GM12878 (cell line): ENCODE measurements at regions not wholly inside any gene's neighbourhood (a gene's known extent, or its start where the extent isn't known, plus 50 kb on each side); places are given as distances from the start of the nearest gene placed in this dataset.
"Not testable (repeated sequence)": the region's sequence is repeated elsewhere in the genome, so short reads cannot be mapped to it uniquely, and the experiment has no call there.

Experiments
- ATAC-seq: fragments of 200-7000 bp; cut with Tn5 transposase; 3 replicates; pipeline ENCODE4 v1.9.1; 2020; ENCODE audit warnings: mild to moderate bottlenecking, moderate library complexity
- BruUV-seq: library from RNA; stranded (reverse); fragments of 400-500 nt; replicated peaks from 2 replicates; lab custom pipeline; 2021; lab: Mats Ljungman, UMichigan
- CTCF ChIA-PET: fragments of 300-600 bp; sonication (Branson Sonifier 250); formaldehyde crosslinking; extraction: SDS; loops from one replicate; lab custom pipeline; 2021; ENCODE audit warnings: inconsistent platforms; lab: Yijun Ruan, JAX
- POLR2A ChIA-PET: fragments of 350-600 bp; formaldehyde crosslinking; extraction: SDS; loops from one replicate; lab custom pipeline; 2021; ENCODE audit warnings: inconsistent platforms; lab: Charles Lee
- RAD21 ChIA-PET: fragments of 300-600 bp; sonication (Branson Sonifier 250); formaldehyde crosslinking; loops from one replicate; lab custom pipeline; 2023; ENCODE audit warnings: antibody characterized with exemption; ENCODE audit not compliant: unreplicated experiment; lab: Charles Lee
- SMC1A ChIA-PET: fragments of 300-600 bp; sonication (Branson Sonifier 250); formaldehyde crosslinking; loops from one replicate; lab custom pipeline; 2023; ENCODE audit not compliant: unreplicated experiment, uncharacterized antibody; lab: Charles Lee
- DNase-seq: peaks from one replicate; pipeline ENCODE4 v3.0.0-alpha.2; 2011; ENCODE audit warnings: low read depth, low spot score
- FAIRE-seq: peaks from 3 replicates; lab custom pipeline; 2011; peaks lifted over from hg19 to GRCh38; lab: Jason Lieb, UNC
- H2AFZ ChIP-seq: 2 replicates; pipeline ENCODE4 v1.6.0; 2011; ENCODE audit warnings: low read depth, low read length, control low read depth; ENCODE audit not compliant: control insufficient read depth
- H3K27ac ChIP-seq: 2 replicates; pipeline ENCODE4 v1.5.1; 2011; ENCODE audit warnings: control low read depth; ENCODE audit not compliant: control insufficient read depth, insufficient read depth
- H3K27me3 ChIP-seq, 2 experiments: replicated peaks in 1 of 2; 2 replicates each; pipeline versions ENCODE4 v1.6.0 to v1.6.1; 2011; ENCODE audit warnings: low read length in 1 of 2; ENCODE audit not compliant: control insufficient read depth in 2 of 2, insufficient read depth in 2 of 2
- H3K36me3 ChIP-seq, 2 experiments: 2 replicates each; pipeline ENCODE4 v1.5.1; 2011; ENCODE audit warnings: low read length in 1 of 2; ENCODE audit not compliant: control insufficient read depth in 2 of 2, insufficient read depth in 2 of 2
- H3K4me1 ChIP-seq: 2 replicates; pipeline ENCODE4 v1.6.1; 2011; ENCODE audit warnings: mild to moderate bottlenecking, low read length, moderate library complexity, mixed read lengths; ENCODE audit not compliant: control insufficient read depth, insufficient read depth
- H3K4me2 ChIP-seq: 2 replicates; pipeline ENCODE4 v1.6.0; 2011; ENCODE audit warnings: control low read depth; ENCODE audit not compliant: control insufficient read depth, insufficient read depth
- H3K4me3 ChIP-seq: fragments of 200-600 bp; sonication (generic); 2 replicates; pipeline ENCODE4 v1.5.1; 2016
- H3K79me2 ChIP-seq: 2 replicates; pipeline ENCODE4 v1.6.0; 2011; ENCODE audit warnings: low read length; ENCODE audit not compliant: control insufficient read depth, insufficient read depth
- H3K9ac ChIP-seq: 2 replicates; pipeline ENCODE4 v1.8.0; 2011; ENCODE audit warnings: low read length, control low read depth, mixed read lengths; ENCODE audit not compliant: control insufficient read depth, insufficient read depth
- H3K9me3 ChIP-seq: replicated peaks from 3 replicates; pipeline ENCODE4 v1.5.1; 2011; ENCODE audit warnings: mild to moderate bottlenecking, low read length; ENCODE audit not compliant: control insufficient read depth, insufficient read depth
- H4K20me1 ChIP-seq: 2 replicates; pipeline ENCODE4 v1.6.0; 2011; ENCODE audit not compliant: control insufficient read depth, insufficient read depth
- BACH1 ChIP-seq: fragments of 450-650 bp; IDR thresholded peaks from 2 replicates; pipeline ENCODE4 v1.6.1; 2017; ENCODE audit warnings: mild to moderate bottlenecking, borderline replicate concordance
- BRCA1 ChIP-seq: IDR thresholded peaks from 2 replicates; pipeline ENCODE4 v1.6.1; 2011; ENCODE audit warnings: low read depth, low read length, improper control_type of control experiment
- FOXM1 ChIP-seq: IDR thresholded peaks from 2 replicates; pipeline ENCODE4 v1.6.1; 2012; ENCODE audit warnings: low read depth, mild to moderate bottlenecking, inconsistent platforms, low read length, moderate library complexity
- KLF5 ChIP-seq: fragments of 450-650 bp; IDR thresholded peaks from 2 replicates; pipeline ENCODE4 v1.6.1; 2014; ENCODE audit warnings: mild to moderate bottlenecking; ENCODE audit not compliant: partially characterized antibody
- PAX8 ChIP-seq: fragments of 450-650 bp; IDR thresholded peaks from 2 replicates; pipeline ENCODE4 v1.6.1; 2017; ENCODE audit warnings: mild to moderate bottlenecking, moderate library complexity
- STAT3 ChIP-seq: IDR thresholded peaks from 2 replicates; pipeline ENCODE4 v1.6.1; 2011; ENCODE audit warnings: low read depth, low read length, improper control_type of control experiment
- ZNF24 ChIP-seq: fragments of 450-650 bp; IDR thresholded peaks from 2 replicates; pipeline ENCODE4 v1.6.1; 2017; ENCODE audit warnings: antibody characterized with exemption, mild to moderate bottlenecking
- ZZZ3 ChIP-seq: IDR thresholded peaks from 2 replicates; pipeline ENCODE4 v1.6.1; 2011; ENCODE audit warnings: low read depth; ENCODE audit not compliant: control insufficient read depth, insufficient read length
- WGBS: methylation state at CpG from one replicate; pipeline ENCODE4 v1.1.6; 2016; ENCODE audit warnings: low lambda C conversion rate; ENCODE audit not compliant: insufficient replicate concordance, insufficient coverage; ENCODE audit errors: missing lambda C conversion rate; 5-methylcytosine and 5-hydroxymethylcytosine counted together
- in situ Hi-C: fragments of 300-500 bp; cut with MboI; formaldehyde crosslinking; loops from 9 replicates; pipeline ENCODE4 v1.14.3; 2018; ENCODE audit warnings: mixed read lengths
- intact Hi-C: fragments of 100-400 bp; cut with micrococcal nuclease; formaldehyde crosslinking; loops from one replicate; pipeline ENCODE4 v1.14.2; 2022; ENCODE audit not compliant: unreplicated experiment
- TF ChIP-seq, protein P1 (sequence below): fragments of 450-650 bp; IDR thresholded peaks from 2 replicates; pipeline ENCODE4 v1.6.1; 2017; ENCODE audit warnings: borderline replicate concordance

DNA sequence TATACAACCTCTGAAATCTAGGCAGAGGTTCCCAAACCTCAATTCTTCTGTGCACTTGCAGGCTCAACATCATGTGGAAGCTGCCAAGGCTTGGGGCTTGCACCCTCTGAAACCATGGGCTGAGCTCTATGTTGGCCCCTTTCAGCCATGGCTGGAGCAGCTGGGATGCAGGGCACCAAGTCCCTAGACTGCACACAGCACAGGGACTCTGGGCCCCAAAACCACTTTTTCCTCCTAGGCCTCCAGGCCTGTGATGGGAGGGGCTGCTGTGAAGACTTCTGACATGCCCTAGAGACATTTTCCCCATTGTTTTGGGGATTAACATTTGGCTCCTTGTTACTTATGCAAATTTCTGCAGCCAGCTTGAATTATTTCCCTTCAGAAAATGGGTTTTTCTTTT lies 250.4 kb downstream of the ERMARD start:
- FAIRE-seq, H3K27me3 ChIP-seq, H3K9me3 ChIP-seq, CTCF ChIA-PET, DNase-seq, H3K4me2 ChIP-seq, ATAC-seq, H3K36me3 ChIP-seq, BruUV-seq, H3K27ac ChIP-seq, SMC1A ChIA-PET, RAD21 ChIA-PET, H3K4me3 ChIP-seq, intact Hi-C loops, POLR2A ChIA-PET, H4K20me1 ChIP-seq, H2AFZ ChIP-seq, in situ Hi-C loops, H3K4me1 ChIP-seq, H3K9ac ChIP-seq, H3K79me2 ChIP-seq: not testable (repeated sequence)

DNA sequence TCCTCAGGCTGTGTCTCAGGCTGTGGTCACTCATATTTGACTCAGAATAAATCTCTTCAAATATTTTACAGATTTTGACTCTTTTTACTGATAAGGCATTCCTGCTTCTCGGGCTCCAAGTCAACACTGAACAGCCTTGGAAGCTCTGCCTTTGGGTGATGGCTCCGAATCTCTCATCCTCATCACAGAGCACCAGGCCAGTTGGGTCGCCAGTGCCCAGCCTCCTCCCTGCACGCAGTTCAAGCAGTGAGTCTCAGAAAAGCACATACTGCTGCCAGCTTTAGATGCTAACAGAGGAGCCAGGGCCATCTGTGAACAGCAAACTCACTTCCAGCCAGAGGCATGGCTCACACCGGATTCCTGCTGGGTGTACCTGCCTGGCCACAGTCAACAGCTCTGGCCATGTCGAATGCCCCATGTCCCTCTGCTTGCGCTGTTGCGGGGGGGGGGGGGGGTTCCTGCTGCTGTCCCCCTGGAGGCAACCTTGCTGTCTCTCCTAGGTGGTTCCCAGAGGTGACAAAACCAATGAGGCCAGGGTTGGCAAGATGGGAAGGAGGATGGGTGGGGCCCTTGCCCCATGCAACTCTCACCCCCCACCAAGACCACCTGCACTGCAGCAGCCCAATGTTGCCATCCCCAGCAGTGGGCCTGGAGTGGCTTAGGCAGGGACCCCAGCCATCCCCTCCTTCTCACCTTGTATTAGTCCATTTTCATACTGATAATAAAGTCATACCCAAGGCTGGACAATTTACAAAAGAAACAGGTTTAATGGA lies 248.8 kb downstream of the ERMARD start:
- H3K4me3 ChIP-seq, result no peak overlapping the region
- H2AFZ ChIP-seq, result no peak overlapping the region
- ChIA-PET RAD21 (no interaction called here), CTCF (no interaction called here), POLR2A (no interaction called here), SMC1A (no interaction called here)
- intact Hi-C loops, result no loop called here
- H3K27me3 ChIP-seq, result no peaks in the 10 kb centered on the region
- DNase-seq, result no peak
- H3K4me2 ChIP-seq, result no peak overlapping the region
- no TSS peak for BruUV-seq
- H3K79me2 ChIP-seq, result no peaks in the 10 kb centered on the region
- TF ChIP-seq FOXM1 (no peak), STAT3 (no peak), ZZZ3 (no peak), ZNF24 (no peak), BACH1 (no peak), BRCA1 (no peak), PAX8 (no peak), KLF5 (no peak)
- TF ChIP-seq, protein P1, sequence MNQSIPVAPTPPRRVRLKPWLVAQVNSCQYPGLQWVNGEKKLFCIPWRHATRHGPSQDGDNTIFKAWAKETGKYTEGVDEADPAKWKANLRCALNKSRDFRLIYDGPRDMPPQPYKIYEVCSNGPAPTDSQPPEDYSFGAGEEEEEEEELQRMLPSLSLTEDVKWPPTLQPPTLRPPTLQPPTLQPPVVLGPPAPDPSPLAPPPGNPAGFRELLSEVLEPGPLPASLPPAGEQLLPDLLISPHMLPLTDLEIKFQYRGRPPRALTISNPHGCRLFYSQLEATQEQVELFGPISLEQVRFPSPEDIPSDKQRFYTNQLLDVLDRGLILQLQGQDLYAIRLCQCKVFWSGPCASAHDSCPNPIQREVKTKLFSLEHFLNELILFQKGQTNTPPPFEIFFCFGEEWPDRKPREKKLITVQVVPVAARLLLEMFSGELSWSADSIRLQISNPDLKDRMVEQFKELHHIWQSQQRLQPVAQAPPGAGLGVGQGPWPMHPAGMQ, result no peak
- H3K9me3 ChIP-seq, result peaks cover 4% of the 10 kb centered on the region; the same call in 2 of the 3 replicates
- H3K9ac ChIP-seq, result no peak overlapping the region
- H3K36me3 ChIP-seq, result no peaks in the 10 kb centered on the region
- no peak for FAIRE-seq
- WGBS, result 13% methylated on average over 8 of the region's 8 CpGs
- no peaks in the 10 kb centered on the region for H4K20me1 ChIP-seq
- H3K4me1 ChIP-seq, result no peaks in the 10 kb centered on the region
- ATAC-seq, result no peak
- H3K27ac ChIP-seq, result no peak overlapping the region
- in situ Hi-C loops, result no loop called here
